WI38 (cell line): ENCODE measurements at regions not wholly inside any gene's neighbourhood (a gene's known extent, or its start where the extent isn't known, plus 50 kb on each side); places are given as distances from the start of the nearest gene placed in this dataset.

ENCODE experiments used
- H3K4me3 ChIP-seq: 2 replicates; pipeline ENCODE4 v1.5.1; 2011; ENCODE audit warnings: low read depth, mild to moderate bottlenecking, control low read depth, low read length
- CTCF ChIP-seq: IDR thresholded peaks from 2 replicates; pipeline ENCODE4 v1.5.1; 2012; ENCODE audit warnings: low read depth, mild to moderate bottlenecking, control low read depth, low read length

- no peak overlapping the region for H3K4me3 ChIP-seq
- no peak for TF ChIP-seq CTCF
These were observed 138.4 kb upstream of the TOP1 start for GRCh38 chr20:40890181-40890580.

GRCh38 chr20:40890635-40891034, 138.0 kb upstream of the TOP1 start:
- no peak overlapping the region for H3K4me3 ChIP-seq
- no peak for TF ChIP-seq CTCF

GRCh38 chr20:40891351-40891750, 137.3 kb upstream of the TOP1 start:
- no peak overlapping the region for H3K4me3 ChIP-seq
- TF ChIP-seq CTCF = no peak

GRCh38 chr20:40892642-40893041, 136.0 kb upstream of the TOP1 start:
- TF ChIP-seq CTCF = no peak
- H3K4me3 ChIP-seq = no peak overlapping the region

- TF ChIP-seq CTCF = no peak
These were observed 134.9 kb upstream of the TOP1 start for GRCh38 chr20:40893610-40894236.

GRCh38 chr20:40894237-40894630, 134.4 kb upstream of the TOP1 start:
- H3K4me3 ChIP-seq = no peak overlapping the region
- no peak for TF ChIP-seq CTCF

More at GRCh38 chr20:40893610-40894236, 134.9 kb upstream of the TOP1 start:
- no peak overlapping the region for H3K4me3 ChIP-seq

- no peak overlapping the region for H3K4me3 ChIP-seq
- TF ChIP-seq CTCF = no peak
These were observed 133.4 kb upstream of the TOP1 start for GRCh38 chr20:40895182-40895581.
